Stomach smooth muscle (tissue), 2 donors: ENCODE measurements at regions not wholly inside any gene's neighbourhood (a gene's known extent, or its start where the extent isn't known, plus 50 kb on each side); places are given as distances from the start of the nearest gene placed in this dataset.

Source experiments
- H3K27ac ChIP-seq: one replicate; pipeline ENCODE4 v1.7.0; 2013; ENCODE audit warnings: mild to moderate bottlenecking, low read length, inconsistent platforms
- H3K27me3 ChIP-seq, 2 donors: one replicate each; pipeline ENCODE4 v1.7.0; 2013; ENCODE audit warnings: low read length in 2 of 2; ENCODE audit not compliant: insufficient read depth in 2 of 2, control insufficient read depth in 1 of 2
- H3K36me3 ChIP-seq, 2 donors: one replicate each; pipeline ENCODE4 v1.7.0; 2013; ENCODE audit warnings: low read length in 2 of 2; ENCODE audit not compliant: control insufficient read depth in 2 of 2, insufficient read depth in 2 of 2
- H3K4me1 ChIP-seq: one replicate; pipeline ENCODE4 v1.7.0; 2013; ENCODE audit warnings: low read length; ENCODE audit not compliant: control insufficient read depth, insufficient read depth
- H3K4me3 ChIP-seq, 2 donors: one replicate each; pipeline ENCODE4 v1.7.0; 2013; ENCODE audit warnings: low read length in 2 of 2
- H3K9ac ChIP-seq, 2 donors: one replicate each; pipeline ENCODE4 v1.7.0; 2013; ENCODE audit warnings: low read length in 2 of 2, mild to moderate bottlenecking in 1 of 2
- H3K9me3 ChIP-seq, 2 donors: one replicate each; pipeline ENCODE4 v1.7.0; 2013; ENCODE audit warnings: low read length in 2 of 2; ENCODE audit not compliant: control insufficient read depth in 2 of 2
- donor health status: healthy.
- donor health status: Pancreatic carcinoma.

DNA sequence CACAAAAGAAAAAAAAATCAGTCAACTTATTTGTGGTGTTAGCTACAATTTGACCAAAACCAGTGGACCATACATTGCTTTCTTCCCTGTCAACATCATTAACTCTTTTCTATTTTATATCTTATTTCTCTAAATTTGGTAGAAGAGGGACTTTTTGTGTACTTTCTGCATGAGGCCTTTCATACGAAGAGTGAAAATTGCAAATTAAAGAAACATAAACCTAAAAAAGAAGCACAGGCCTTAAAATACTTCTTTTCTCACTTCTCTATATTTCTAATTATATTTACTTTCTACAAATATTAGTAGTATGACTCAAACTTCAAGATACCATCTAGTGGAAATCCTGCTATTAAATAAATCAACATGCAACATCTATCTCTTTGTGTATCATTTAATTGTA, 1073.4 kb upstream of the ZEB2 start:
- H3K4me1 ChIP-seq, result no peaks in the 10 kb centered on the region
- H3K36me3 ChIP-seq, result no peaks in the 10 kb centered on the region
- H3K27ac ChIP-seq, result no peak overlapping the region
- H3K9me3 ChIP-seq, result no peaks in the 10 kb centered on the region
- no peaks in the 10 kb centered on the region for H3K27me3 ChIP-seq
- no peak overlapping the region for H3K9ac ChIP-seq
- H3K4me3 ChIP-seq, result no peak overlapping the region

DNA sequence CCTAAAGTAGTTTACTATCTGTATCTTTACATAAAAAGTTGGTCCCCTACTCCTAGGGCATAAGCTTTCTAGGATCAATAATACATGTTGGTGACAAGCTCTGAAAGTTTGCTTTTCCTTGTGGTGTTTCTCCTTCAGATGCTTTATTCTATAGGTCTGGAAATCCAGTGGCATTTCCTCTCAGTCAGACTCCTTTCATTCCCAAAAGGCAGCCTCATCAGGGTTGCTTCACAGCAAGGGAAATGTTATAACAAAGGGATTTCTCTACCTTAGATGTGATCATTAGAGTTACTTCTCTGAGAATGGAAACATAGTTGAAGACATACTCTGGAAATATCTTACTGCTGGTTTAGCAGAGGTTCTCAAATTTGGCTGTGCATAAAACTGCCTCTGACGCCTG, 1072.4 kb upstream of the ZEB2 start:
- H3K4me3 ChIP-seq, result no peak overlapping the region
- no peak overlapping the region for H3K9ac ChIP-seq
- no peaks in the 10 kb centered on the region for H3K4me1 ChIP-seq
- no peaks in the 10 kb centered on the region for H3K9me3 ChIP-seq
- H3K27ac ChIP-seq, result no peak overlapping the region
- no peaks in the 10 kb centered on the region for H3K36me3 ChIP-seq
- H3K27me3 ChIP-seq, result no peaks in the 10 kb centered on the region

DNA sequence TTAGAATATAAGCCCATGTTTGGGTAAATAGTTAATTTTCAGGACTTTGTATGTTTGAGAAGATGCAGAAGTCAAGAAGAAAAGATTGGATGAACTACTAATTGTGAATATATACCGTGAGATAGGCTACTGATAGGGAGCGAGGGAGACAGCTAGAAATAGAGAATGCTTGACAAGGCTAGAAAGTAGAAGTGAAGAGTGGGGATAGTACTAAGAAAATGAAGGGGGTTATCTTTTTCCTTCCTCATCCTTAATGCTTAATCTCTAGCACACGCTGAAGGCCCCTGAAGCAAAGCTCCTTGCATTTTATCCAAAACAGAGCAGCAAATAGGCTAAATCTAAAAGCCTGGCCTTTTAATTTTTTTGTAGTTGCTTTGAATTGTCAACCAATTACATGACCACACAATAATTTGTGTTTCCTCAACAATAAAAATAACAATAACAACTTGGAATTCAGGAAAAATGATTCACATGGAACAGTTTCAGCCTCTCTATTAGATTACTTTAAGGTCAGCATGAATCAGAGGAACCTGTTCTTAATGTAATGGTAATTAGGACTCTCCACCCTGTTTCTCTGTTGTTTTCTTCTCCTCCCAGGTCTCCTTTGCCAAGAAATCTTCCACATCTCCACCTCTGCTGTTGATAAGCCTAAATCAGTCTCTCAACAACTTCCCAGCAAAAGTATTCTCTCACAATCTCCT, 1071.3 kb upstream of the ZEB2 start:
- no peak overlapping the region for H3K9ac ChIP-seq
- no peaks in the 10 kb centered on the region for H3K4me1 ChIP-seq
- no peaks in the 10 kb centered on the region for H3K27me3 ChIP-seq
- H3K4me3 ChIP-seq, result no peak overlapping the region
- H3K27ac ChIP-seq, result no peak overlapping the region
- no peaks in the 10 kb centered on the region for H3K9me3 ChIP-seq
- no peaks in the 10 kb centered on the region for H3K36me3 ChIP-seq

GRCh38 chr2:145587922-145588321, 1068.0 kb upstream of the ZEB2 start:
- Histone ChIP-seq H3K27ac (no peak overlapping the region), H3K9me3 (no peaks in the 10 kb centered on the region), H3K9ac (no peak overlapping the region), H3K4me3 (no peak overlapping the region), H3K4me1 (no peaks in the 10 kb centered on the region), H3K27me3 (no peaks in the 10 kb centered on the region), H3K36me3 (no peaks in the 10 kb centered on the region)

DNA sequence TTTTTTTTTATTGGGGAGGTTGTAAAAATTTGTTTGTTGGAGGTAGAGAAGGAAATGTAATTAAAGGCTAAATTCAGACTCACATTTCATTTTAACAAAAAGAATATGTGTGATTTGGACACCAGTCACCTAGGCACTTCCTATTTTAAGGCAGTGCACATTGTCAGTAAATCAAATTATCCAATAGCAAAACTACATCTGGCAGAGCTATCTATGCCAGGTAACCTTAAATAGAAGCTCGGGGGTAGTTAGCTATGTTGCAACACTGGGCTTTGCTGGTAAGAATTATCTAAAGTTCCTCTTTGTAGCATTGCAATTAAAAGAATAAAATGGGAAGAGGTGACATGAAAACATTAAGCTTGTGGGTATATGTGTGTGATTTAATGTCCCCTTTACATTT, 1064.4 kb upstream of the ZEB2 start:
- H3K4me1 ChIP-seq, result no peaks in the 10 kb centered on the region
- no peaks in the 10 kb centered on the region for H3K27me3 ChIP-seq
- no peak overlapping the region for H3K27ac ChIP-seq
- no peaks in the 10 kb centered on the region for H3K9me3 ChIP-seq
- H3K4me3 ChIP-seq, result no peak overlapping the region
- H3K9ac ChIP-seq, result no peak overlapping the region
- H3K36me3 ChIP-seq, result no peaks in the 10 kb centered on the region

- Histone ChIP-seq H3K36me3 (no peaks in the 10 kb centered on the region), H3K4me3 (no peak overlapping the region), H3K27ac (no peak overlapping the region), H3K9me3 (no peaks in the 10 kb centered on the region), H3K27me3 (no peaks in the 10 kb centered on the region), H3K4me1 (no peaks in the 10 kb centered on the region), H3K9ac (no peak overlapping the region)
These were observed 1053.7 kb upstream of the ZEB2 start for GRCh38 chr2:145573608-145574007.

DNA sequence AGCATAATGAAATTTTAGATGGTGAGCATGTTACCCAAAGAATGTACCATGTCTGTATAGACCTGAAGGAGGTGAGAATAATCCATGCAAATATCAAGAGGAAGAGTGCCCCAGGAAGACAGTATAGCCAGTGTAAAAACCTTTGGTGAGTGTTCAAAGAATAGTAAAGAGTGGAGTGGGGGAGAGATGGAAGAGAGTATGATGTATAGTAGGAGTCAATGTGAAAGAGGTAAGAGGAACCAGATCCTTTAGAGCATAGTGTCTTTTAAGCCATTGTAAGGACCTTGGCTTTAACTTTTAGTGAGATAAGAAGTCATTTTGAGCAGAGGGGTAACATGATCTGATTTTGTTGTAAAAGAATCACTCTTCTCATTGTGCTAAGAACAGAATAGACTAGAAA, 1052.3 kb upstream of the ZEB2 start:
- Histone ChIP-seq H3K36me3 (no peaks in the 10 kb centered on the region), H3K27ac (no peak overlapping the region), H3K9me3 (no peaks in the 10 kb centered on the region), H3K27me3 (no peaks in the 10 kb centered on the region), H3K9ac (no peak overlapping the region), H3K4me1 (no peaks in the 10 kb centered on the region), H3K4me3 (no peak overlapping the region)

DNA sequence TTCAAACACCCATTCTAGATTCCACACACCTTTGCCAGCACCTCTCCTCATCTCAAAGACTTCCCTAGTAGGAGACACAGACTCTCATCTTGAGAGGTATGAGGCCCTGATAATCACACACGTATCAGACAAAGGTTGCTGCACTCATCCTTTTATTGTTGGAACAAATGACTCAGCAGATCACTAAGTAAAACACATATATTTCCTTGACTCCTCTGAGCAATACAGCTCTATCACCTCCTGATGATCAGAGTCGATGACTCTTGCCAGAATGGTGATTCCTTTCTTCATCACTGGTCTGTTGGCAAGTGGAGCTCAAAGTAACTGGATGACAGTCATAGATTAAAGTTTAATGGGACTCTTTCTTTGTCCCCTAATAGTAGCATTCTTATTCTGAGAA, 1049.2 kb upstream of the ZEB2 start:
- Histone ChIP-seq H3K9me3 (no peaks in the 10 kb centered on the region), H3K4me3 (no peak overlapping the region), H3K4me1 (no peaks in the 10 kb centered on the region), H3K36me3 (no peaks in the 10 kb centered on the region), H3K27me3 (no peaks in the 10 kb centered on the region), H3K27ac (no peak overlapping the region), H3K9ac (no peak overlapping the region)

DNA sequence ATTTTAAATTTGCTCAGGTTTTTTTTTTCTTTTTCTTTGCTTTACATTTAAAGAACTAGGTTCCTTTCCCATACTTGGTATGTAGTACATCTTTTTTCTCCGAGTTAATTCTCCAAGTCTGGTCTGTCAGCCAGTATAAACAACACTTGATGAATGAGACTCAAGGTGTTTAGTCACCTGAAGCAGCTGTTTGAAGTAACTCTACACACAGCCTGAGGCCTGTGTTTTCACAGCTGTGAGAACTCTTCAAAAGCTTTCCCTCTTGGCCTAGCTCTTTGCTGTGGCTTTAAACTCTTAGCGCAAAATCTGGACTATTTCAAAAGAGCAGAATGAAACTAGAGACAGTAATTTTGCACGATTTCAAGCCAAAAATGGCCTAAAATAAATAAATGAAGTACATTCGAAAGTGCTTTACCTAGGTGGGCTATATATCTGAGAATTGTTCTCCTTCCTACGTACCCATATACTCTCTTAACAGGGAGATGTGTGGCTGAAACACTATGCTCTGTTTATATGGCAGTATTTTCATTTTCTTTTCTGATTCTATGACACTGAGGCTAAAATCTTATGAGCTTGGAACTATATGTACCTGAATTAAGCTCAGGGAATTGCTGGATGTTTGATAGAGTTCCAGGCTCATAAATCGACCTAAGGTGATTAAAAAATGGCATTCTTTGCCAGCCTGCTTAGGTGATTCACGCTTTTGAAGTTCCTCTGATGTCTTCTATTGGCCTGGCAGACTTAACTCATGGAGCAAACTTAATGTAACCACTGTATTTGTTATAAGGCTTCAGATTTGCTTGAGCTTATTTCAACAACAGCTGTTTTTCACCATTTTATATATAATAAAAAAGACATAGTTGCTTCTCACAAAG, 1044.1 kb upstream of the ZEB2 start:
- H3K27me3 ChIP-seq, result no peaks in the 10 kb centered on the region
- H3K4me3 ChIP-seq, result no peak overlapping the region
- H3K27ac ChIP-seq, result no peak overlapping the region
- no peaks in the 10 kb centered on the region for H3K4me1 ChIP-seq
- no peak overlapping the region for H3K9ac ChIP-seq
- no peaks in the 10 kb centered on the region for H3K36me3 ChIP-seq
- no peaks in the 10 kb centered on the region for H3K9me3 ChIP-seq

DNA sequence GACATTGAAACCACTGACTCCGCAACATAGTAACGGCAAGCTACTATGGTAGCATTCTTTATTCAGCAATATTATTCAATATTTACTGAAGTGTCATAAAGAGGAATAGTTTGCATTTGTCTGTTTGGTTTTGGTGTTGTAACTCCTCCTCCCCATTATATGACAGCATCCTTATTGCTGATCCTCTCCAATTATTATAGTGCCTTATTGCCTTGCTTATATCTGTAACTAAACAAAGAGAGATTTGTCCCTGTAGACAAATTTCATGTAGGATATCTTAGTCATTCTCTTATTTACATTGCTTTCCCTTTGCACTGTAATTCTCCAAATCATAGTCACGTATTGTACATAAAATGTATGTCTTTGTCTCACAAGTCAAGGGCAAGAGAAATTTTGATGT, 1041.2 kb upstream of the ZEB2 start:
- Histone ChIP-seq H3K4me1 (no peaks in the 10 kb centered on the region), H3K4me3 (no peak overlapping the region), H3K27ac (no peak overlapping the region), H3K27me3 (no peaks in the 10 kb centered on the region), H3K36me3 (no peaks in the 10 kb centered on the region), H3K9ac (no peak overlapping the region), H3K9me3 (no peaks in the 10 kb centered on the region)
